Fibroblast of villous mesenchyme (primary cell): ENCODE measurements at regions not wholly inside any gene's neighbourhood (a gene's known extent, or its start where the extent isn't known, plus 50 kb on each side); places are given as distances from the start of the nearest gene placed in this dataset.
A peak's percentile ranks its signal among the peaks of the same experiment; 100 is the strongest.

Experiments used
- DNase-seq: peaks from one replicate; pipeline ENCODE4 v3.0.0-alpha.2; 2010; ENCODE audit warnings: low read depth
- H3K4me3 ChIP-seq: 2 replicates; pipeline ENCODE4 v1.5.1; 2011; ENCODE audit warnings: low read depth, mild to moderate bottlenecking, low read length
- TF ChIP-seq, protein P1 (sequence below): IDR thresholded peaks from 2 replicates; pipeline ENCODE4 v1.5.1; 2012; ENCODE audit warnings: low read depth, mild to moderate bottlenecking, low read length; ENCODE audit not compliant: insufficient read depth

GRCh38 chr15:31216215-31216911, 110.3 kb upstream of the KLF13 start:
- DNase-seq: peak; percentile 90
- TF ChIP-seq, protein P1, sequence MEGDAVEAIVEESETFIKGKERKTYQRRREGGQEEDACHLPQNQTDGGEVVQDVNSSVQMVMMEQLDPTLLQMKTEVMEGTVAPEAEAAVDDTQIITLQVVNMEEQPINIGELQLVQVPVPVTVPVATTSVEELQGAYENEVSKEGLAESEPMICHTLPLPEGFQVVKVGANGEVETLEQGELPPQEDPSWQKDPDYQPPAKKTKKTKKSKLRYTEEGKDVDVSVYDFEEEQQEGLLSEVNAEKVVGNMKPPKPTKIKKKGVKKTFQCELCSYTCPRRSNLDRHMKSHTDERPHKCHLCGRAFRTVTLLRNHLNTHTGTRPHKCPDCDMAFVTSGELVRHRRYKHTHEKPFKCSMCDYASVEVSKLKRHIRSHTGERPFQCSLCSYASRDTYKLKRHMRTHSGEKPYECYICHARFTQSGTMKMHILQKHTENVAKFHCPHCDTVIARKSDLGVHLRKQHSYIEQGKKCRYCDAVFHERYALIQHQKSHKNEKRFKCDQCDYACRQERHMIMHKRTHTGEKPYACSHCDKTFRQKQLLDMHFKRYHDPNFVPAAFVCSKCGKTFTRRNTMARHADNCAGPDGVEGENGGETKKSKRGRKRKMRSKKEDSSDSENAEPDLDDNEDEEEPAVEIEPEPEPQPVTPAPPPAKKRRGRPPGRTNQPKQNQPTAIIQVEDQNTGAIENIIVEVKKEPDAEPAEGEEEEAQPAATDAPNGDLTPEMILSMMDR: no peak
- H3K4me3 ChIP-seq: peak overlapping the region; percentile 51

- no peak overlapping the region for H3K4me3 ChIP-seq
- TF ChIP-seq, protein P1: no peak
These were observed 109.6 kb upstream of the KLF13 start for GRCh38 chr15:31217067-31217466.

DNA sequence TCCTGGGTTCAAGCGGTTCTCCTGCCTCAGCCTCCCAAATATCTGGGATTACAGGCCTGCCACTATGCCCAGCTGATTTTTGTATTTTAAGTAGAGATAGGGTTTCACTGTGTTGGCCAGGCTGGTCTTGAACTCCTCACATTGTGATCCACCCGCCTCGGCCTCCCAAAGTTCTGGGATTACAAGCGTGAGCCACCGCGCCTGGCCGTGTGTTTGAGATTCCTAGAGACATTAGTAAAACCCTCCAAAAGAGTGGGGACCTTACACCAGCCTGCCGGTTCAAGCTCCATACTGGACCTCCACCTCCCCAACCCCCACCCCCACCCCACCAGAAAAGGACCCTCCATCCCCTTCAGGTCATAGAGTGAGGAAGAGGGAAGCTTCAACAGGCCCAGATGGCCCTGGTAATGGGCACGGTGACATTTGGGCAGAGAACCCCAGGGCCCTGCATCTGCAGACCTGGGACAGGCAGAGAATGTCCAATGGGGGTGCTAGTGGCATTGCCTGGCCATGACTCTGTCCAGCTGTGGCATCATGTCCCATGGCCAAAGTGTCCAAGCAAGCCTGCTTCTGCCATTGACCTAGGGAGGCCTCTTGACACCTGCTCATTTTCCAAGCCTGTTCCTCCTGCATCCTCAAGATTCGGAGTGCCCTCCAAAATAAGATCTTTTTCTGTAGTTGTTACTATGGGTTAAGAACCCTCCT, 108.9 kb upstream of the KLF13 start:
- TF ChIP-seq, protein P1: no peak
- H3K4me3 ChIP-seq: no peak overlapping the region
- DNase-seq: no peak

More at GRCh38 chr15:31217067-31217466, 109.6 kb upstream of the KLF13 start:
- no peak for DNase-seq

DNA sequence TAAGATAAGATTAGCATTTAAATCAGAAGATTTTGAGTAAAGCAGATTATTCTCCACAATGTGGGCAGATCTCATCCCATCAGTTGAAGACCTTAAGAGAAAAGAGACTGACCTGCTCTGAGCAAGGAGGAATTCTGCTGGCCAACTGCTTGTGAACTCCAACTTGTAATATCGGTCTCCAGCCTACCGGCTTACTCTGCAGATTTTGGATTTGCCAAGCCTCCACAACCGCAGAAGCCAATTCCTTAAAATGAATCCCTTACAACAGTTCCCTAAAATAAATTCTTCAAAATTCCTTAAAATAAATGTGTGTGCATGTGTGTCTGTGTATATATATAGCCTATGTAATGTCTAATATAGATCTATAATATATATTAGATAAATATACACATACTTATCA, 107.4 kb upstream of the KLF13 start:
- TF ChIP-seq, protein P1: no peak
- no peak overlapping the region for H3K4me3 ChIP-seq
- DNase-seq: no peak

- H3K4me3 ChIP-seq: no peak overlapping the region
- DNase-seq: no peak
- TF ChIP-seq, protein P1: no peak
These were observed 104.6 kb upstream of the KLF13 start for GRCh38 chr15:31221936-31222515.

DNA sequence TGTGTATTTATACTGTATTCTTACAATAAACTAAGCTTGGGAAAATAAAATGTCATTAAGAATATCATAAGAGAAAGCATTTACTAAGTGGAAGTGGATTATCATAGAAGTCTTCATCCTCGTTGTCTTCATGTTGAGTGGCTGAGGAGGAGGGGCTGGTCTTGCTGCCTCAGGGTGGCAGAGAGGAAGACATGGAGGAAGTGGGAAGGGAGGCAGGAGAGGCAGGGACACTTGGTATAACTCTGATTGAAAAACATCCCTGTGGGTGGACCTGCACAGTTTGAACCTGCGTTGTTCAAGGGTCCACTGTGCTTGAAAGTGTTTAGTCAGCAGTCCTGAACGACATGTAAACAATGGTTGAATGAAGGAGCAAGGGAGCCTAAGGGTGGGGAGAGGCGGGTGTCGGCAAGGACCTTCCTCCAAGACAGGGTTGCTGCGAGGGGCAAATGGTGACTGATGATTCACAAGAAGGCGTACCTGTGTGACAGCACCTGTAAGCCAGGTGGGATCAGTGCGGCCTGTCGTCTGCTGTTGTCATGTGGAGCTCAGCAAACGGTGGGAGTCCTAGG, 103.8 kb upstream of the KLF13 start:
- TF ChIP-seq, protein P1: no peak
- DNase-seq: no peak

More for the DNA sequence above, 103.8 kb upstream of the KLF13 start:
- H3K4me3 ChIP-seq: no peak overlapping the region
